HepG2 (cell line): ENCODE measurements at regions not wholly inside any gene's neighbourhood (a gene's known extent, or its start where the extent isn't known, plus 50 kb on each side); places are given as distances from the start of the nearest gene placed in this dataset.

Experiments used
- ATAC-seq: fragments of 200-7000 bp; cut with Tn5 transposase; 3 replicates; pipeline ENCODE4 v1.9.1; 2020; ENCODE audit warnings: mild to moderate bottlenecking, moderate library complexity
- BruUV-seq: library from RNA; stranded (reverse); fragments of 400-500 nt; replicated peaks from 2 replicates; lab custom pipeline; 2021; lab: Mats Ljungman, UMichigan
- CTCF ChIA-PET: fragments of 300-600 bp; formaldehyde crosslinking; extraction: SDS; loops from one replicate; lab custom pipeline; 2021; ENCODE audit warnings: low total read pairs, inconsistent platforms, low intra/inter-chr PET ratio; lab: Yijun Ruan, JAX
- POLR2A ChIA-PET: fragments of 350-600 bp; sonication (Branson Sonifier 250); formaldehyde crosslinking; loops from one replicate; lab custom pipeline; 2020; ENCODE audit warnings: antibody characterized with exemption, inconsistent platforms; lab: Yijun Ruan, JAX
- DNase-seq: peaks from one replicate; pipeline ENCODE4 v3.0.0-alpha.2; 2015; ENCODE audit warnings: low spot score
- FAIRE-seq: peaks from 3 replicates; lab custom pipeline; 2011; peaks lifted over from hg19 to GRCh38; lab: Jason Lieb, UNC
- H2AFZ ChIP-seq: one replicate; pipeline ENCODE4 v1.6.1; 2011; ENCODE audit warnings: low read length, inconsistent platforms
- H3K27ac ChIP-seq: fragments of 300-600 bp; 3 replicates; pipeline ENCODE4 v1.8.0; 2011; ENCODE audit warnings: mixed run types, mild to moderate bottlenecking, mixed read lengths, low read length, inconsistent platforms; ENCODE audit not compliant: insufficient read depth; ENCODE audit errors: extremely low read length
- H3K27me3 ChIP-seq, 2 experiments: fragments of 200-600 bp in 1 of 2; 2 replicates in 1 of 2; 3 replicates in 1 of 2; pipeline versions ENCODE4 v1.6.0 to v1.8.0; 2011; ENCODE audit warnings: low read length in 2 of 2, mild to moderate bottlenecking in 2 of 2, moderate library complexity in 2 of 2, inconsistent platforms in 1 of 2; ENCODE audit not compliant: insufficient read depth in 2 of 2, control insufficient read depth in 1 of 2
- H3K36me3 ChIP-seq, 2 experiments: fragments of 200-600 bp in 1 of 2; replicated peaks in 1 of 2; 2 replicates in 1 of 2; 3 replicates in 1 of 2; pipeline versions ENCODE4 v1.5.1 to v1.8.0; 2011; ENCODE audit warnings: low read length in 2 of 2, inconsistent platforms in 1 of 2; ENCODE audit not compliant: insufficient read depth in 2 of 2, control insufficient read depth in 1 of 2
- H3K4me1 ChIP-seq: 2 replicates; pipeline ENCODE4 v1.5.1; 2012; ENCODE audit warnings: low read length, inconsistent platforms; ENCODE audit not compliant: insufficient read depth
- H3K4me2 ChIP-seq: 2 replicates; pipeline ENCODE4 v1.6.0; 2011; ENCODE audit warnings: low read depth, low read length, inconsistent platforms
- H3K4me3 ChIP-seq, 3 experiments: fragments of 200-600 bp in 1 of 3; sonication (generic), shearing (Covaris generic) in 1 of 3; replicated peaks in 1 of 3; 2 replicates each; pipeline ENCODE4 v1.5.1; 2011 to 2016; ENCODE audit warnings: low read length in 3 of 3, inconsistent platforms in 2 of 3, low read depth in 2 of 3, mild to moderate bottlenecking in 2 of 3, control low read depth in 1 of 3, mixed read lengths in 1 of 3; ENCODE audit not compliant: insufficient read depth in 1 of 3
- H3K79me2 ChIP-seq: one replicate; pipeline ENCODE4 v1.6.1; 2011; ENCODE audit warnings: low read length, inconsistent platforms; ENCODE audit not compliant: insufficient read depth
- H3K9ac ChIP-seq: 2 replicates; pipeline ENCODE4 v1.6.0; 2011; ENCODE audit warnings: mild to moderate bottlenecking, low read depth, low read length, inconsistent platforms; ENCODE audit not compliant: insufficient read depth
- H3K9me3 ChIP-seq: 2 replicates; pipeline ENCODE4 v1.5.1; 2012; ENCODE audit warnings: mild to moderate bottlenecking, low read length
- H4K20me1 ChIP-seq: 2 replicates; pipeline ENCODE4 v1.6.0; 2011; ENCODE audit warnings: inconsistent platforms, mild to moderate bottlenecking, low read length, moderate library complexity; ENCODE audit not compliant: insufficient read depth
- CCDC6 ChIP-seq: sonication (generic); formaldehyde crosslinking; IDR thresholded peaks from 2 replicates; pipeline ENCODE4 v1.8.1; 2022; ENCODE audit warnings: mild to moderate bottlenecking, missing genetic modification reagents, moderate library complexity
- KLF6 ChIP-seq: IDR thresholded peaks from 2 replicates; pipeline ENCODE4 v1.8.0; 2016; ENCODE audit warnings: missing biosample characterization, missing genetic modification reagents
- PRMT3 ChIP-seq: sonication (generic); formaldehyde crosslinking; IDR thresholded peaks from 2 replicates; pipeline ENCODE4 v1.8.1; 2022; ENCODE audit warnings: low read depth, mild to moderate bottlenecking, moderate library complexity, missing genetic modification reagents, borderline replicate concordance
- ZNF235 ChIP-seq: sonication (generic); formaldehyde crosslinking; IDR thresholded peaks from 2 replicates; pipeline ENCODE4 v1.8.1; 2023; ENCODE audit warnings: mild to moderate bottlenecking, missing genetic modification reagents, borderline replicate concordance
- ZNF777 ChIP-seq: sonication (generic); formaldehyde crosslinking; IDR thresholded peaks from 2 replicates; pipeline ENCODE4 v1.4.0; 2020; ENCODE audit warnings: missing genetic modification reagents
- WGBS: methylation state at CpG from one replicate; pipeline ENCODE4 v1.1.6; 2017; ENCODE audit warnings: low lambda C conversion rate; 5-methylcytosine and 5-hydroxymethylcytosine counted together
- in situ Hi-C: cut with HindIII; loops from 2 replicates; pipeline ENCODE4 v1.10.0; 2017; ENCODE audit warnings: low pct_unique_long_range_greater_than_20kb; ENCODE audit not compliant: extremely low pct_ligation_motif_present
- intact Hi-C: fragments of 100-400 bp; cut with micrococcal nuclease; formaldehyde crosslinking; loops from one replicate; pipeline ENCODE4 v1.10.0; 2022; ENCODE audit not compliant: unreplicated experiment
- TF ChIP-seq, protein P1 (sequence below): sonication (generic); formaldehyde crosslinking; IDR thresholded peaks from 2 replicates; pipeline ENCODE4 v1.4.0; 2020; ENCODE audit warnings: mild to moderate bottlenecking, missing genetic modification reagents
- TF ChIP-seq, protein P2 (sequence below): fragments of 450-650 bp; IDR thresholded peaks from 2 replicates; pipeline ENCODE4 v1.6.1; 2017; ENCODE audit warnings: mild to moderate bottlenecking

GRCh38 chr4:175034986-175035705 lies 117.0 kb downstream of the ADAM29 start:
- H3K9me3 ChIP-seq: peaks cover 76% of the 10 kb centered on the region
- ChIA-PET CTCF (no interaction called here), POLR2A (no interaction called here)
- no peak overlapping the region for H3K4me2 ChIP-seq
- no TSS peak for BruUV-seq
- no peak overlapping the region for H3K4me3 ChIP-seq
- TF ChIP-seq ZNF777 (CRISPR knock-in tag) (no peak), KLF6 (CRISPR knock-in tag) (no peak)
- TF ChIP-seq, protein P1, sequence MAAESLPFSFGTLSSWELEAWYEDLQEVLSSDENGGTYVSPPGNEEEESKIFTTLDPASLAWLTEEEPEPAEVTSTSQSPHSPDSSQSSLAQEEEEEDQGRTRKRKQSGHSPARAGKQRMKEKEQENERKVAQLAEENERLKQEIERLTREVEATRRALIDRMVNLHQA (CRISPR knock-in tag): no peak
- no peaks in the 10 kb centered on the region for H3K27me3 ChIP-seq
- in situ Hi-C loops (no loop called here), intact Hi-C loops (no loop called here)
- no peaks in the 10 kb centered on the region for H3K79me2 ChIP-seq
- no peak overlapping the region for H3K9ac ChIP-seq
- ATAC-seq: no peak
- H4K20me1 ChIP-seq: no peaks in the 10 kb centered on the region
- no peak for DNase-seq
- no peaks in the 10 kb centered on the region for H3K4me1 ChIP-seq
- no peak for FAIRE-seq
- WGBS: 0% methylated on average over 2 of the region's 2 CpGs
- H2AFZ ChIP-seq: no peak overlapping the region
- no peak overlapping the region for H3K27ac ChIP-seq
- no peaks in the 10 kb centered on the region for H3K36me3 ChIP-seq

DNA sequence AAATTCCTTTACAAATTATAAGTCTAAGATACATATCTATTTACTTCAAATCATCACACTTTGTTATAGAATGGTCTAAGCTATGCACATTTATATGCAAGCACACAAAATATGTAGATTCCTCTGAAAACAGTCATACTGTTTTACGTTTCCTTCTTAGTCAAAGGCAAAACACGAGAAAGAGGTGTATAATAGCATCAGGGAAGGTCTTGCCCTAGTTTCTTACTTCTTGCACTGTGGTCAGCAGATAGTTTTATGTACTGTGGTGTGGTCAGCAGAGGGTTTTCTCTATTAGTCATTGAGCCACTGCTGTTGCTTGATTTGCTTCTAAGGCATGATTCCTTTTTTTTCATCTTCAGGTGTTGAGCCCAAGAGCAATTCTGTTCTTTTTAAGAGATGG lies 117.7 kb downstream of the ADAM29 start:
- Histone ChIP-seq H3K27me3 (no peaks in the 10 kb centered on the region), H3K4me2 (no peak overlapping the region), H3K27ac (no peak overlapping the region), H3K9me3 (peaks cover 76% of the 10 kb centered on the region), H4K20me1 (no peaks in the 10 kb centered on the region), H3K4me3 (no peak overlapping the region), H3K9ac (no peak overlapping the region), H3K79me2 (no peaks in the 10 kb centered on the region), H3K4me1 (no peaks in the 10 kb centered on the region), H3K36me3 (no peaks in the 10 kb centered on the region), H2AFZ (no peak overlapping the region)
- intact Hi-C loops: no loop called here
- ATAC-seq (no peak), FAIRE-seq (no peak), DNase-seq (no peak)
- ChIA-PET POLR2A (no interaction called here), CTCF (no interaction called here)
- in situ Hi-C loops: no loop called here
- WGBS: 0% methylated on average over 2 of the region's 2 CpGs
- BruUV-seq: no TSS peak
- TF ChIP-seq PRMT3 (CRISPR knock-in tag): no peak
- TF ChIP-seq, protein P2, sequence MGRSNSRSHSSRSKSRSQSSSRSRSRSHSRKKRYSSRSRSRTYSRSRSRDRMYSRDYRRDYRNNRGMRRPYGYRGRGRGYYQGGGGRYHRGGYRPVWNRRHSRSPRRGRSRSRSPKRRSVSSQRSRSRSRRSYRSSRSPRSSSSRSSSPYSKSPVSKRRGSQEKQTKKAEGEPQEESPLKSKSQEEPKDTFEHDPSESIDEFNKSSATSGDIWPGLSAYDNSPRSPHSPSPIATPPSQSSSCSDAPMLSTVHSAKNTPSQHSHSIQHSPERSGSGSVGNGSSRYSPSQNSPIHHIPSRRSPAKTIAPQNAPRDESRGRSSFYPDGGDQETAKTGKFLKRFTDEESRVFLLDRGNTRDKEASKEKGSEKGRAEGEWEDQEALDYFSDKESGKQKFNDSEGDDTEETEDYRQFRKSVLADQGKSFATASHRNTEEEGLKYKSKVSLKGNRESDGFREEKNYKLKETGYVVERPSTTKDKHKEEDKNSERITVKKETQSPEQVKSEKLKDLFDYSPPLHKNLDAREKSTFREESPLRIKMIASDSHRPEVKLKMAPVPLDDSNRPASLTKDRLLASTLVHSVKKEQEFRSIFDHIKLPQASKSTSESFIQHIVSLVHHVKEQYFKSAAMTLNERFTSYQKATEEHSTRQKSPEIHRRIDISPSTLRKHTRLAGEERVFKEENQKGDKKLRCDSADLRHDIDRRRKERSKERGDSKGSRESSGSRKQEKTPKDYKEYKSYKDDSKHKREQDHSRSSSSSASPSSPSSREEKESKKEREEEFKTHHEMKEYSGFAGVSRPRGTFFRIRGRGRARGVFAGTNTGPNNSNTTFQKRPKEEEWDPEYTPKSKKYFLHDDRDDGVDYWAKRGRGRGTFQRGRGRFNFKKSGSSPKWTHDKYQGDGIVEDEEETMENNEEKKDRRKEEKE: no peak
- no peak for TF ChIP-seq ZNF235 (CRISPR knock-in tag)
- TF ChIP-seq CCDC6 (CRISPR knock-in tag): no peak
